PC-9 (cell line): ENCODE measurements at regions not wholly inside any gene's neighbourhood (a gene's known extent, or its start where the extent isn't known, plus 50 kb on each side); places are given as distances from the start of the nearest gene placed in this dataset.

ENCODE experiments used
- BruUV-seq: library from RNA; stranded (reverse); fragments of 400-500 nt; replicated peaks from 2 replicates; lab custom pipeline; 2021; lab: Mats Ljungman, UMichigan
- CTCF ChIA-PET: fragments of 300-600 bp; sonication (Branson Sonifier 250); formaldehyde crosslinking; loops from one replicate; lab custom pipeline; 2022; ENCODE audit warnings: antibody characterized with exemption; lab: Charles Lee
- POLR2A ChIA-PET: fragments of 300-600 bp; sonication (Branson Sonifier 250); formaldehyde crosslinking; loops from one replicate; lab custom pipeline; 2022; ENCODE audit warnings: antibody characterized with exemption; ENCODE audit not compliant: unreplicated experiment; lab: Charles Lee
- DNase-seq, 2 experiments: peaks; one replicate each; pipeline versions ENCODE4 v3.0.0 to v3.0.0-alpha.2; 2015 to 2022; ENCODE audit warnings: mixed read lengths in 1 of 2
- H2AFZ ChIP-seq: fragments of 200-600 bp; sonication (generic); 2 replicates; pipeline ENCODE4 v1.8.1; 2017; ENCODE audit warnings: antibody characterized with exemption
- H3F3A ChIP-seq: fragments of 200-600 bp; sonication (generic); 2 replicates; pipeline ENCODE4 v1.8.1; 2017; ENCODE audit warnings: antibody characterized with exemption, mild to moderate bottlenecking, low read depth; ENCODE audit not compliant: insufficient read depth
- H3K27ac ChIP-seq: fragments of 200-600 bp; sonication (generic); 2 replicates; pipeline ENCODE4 v1.6.1; 2016; ENCODE audit warnings: mixed run types
- H3K27me3 ChIP-seq: fragments of 200-600 bp; sonication (generic); 2 replicates; pipeline ENCODE4 v1.6.1; 2016; ENCODE audit warnings: low read depth, mixed run types; ENCODE audit not compliant: insufficient read depth
- H3K36me3 ChIP-seq: fragments of 200-600 bp; sonication (generic); 2 replicates; pipeline ENCODE4 v1.6.1; 2016; ENCODE audit warnings: low read depth, mixed run types
- H3K4me1 ChIP-seq: fragments of 200-600 bp; sonication (generic); replicated peaks from 2 replicates; pipeline ENCODE4 v1.6.1; 2016; ENCODE audit warnings: mixed run types; ENCODE audit not compliant: insufficient read depth
- H3K4me2 ChIP-seq: fragments of 200-600 bp; sonication (generic); 2 replicates; pipeline ENCODE4 v1.6.1; 2017; ENCODE audit warnings: mixed run types
- H3K4me3 ChIP-seq: fragments of 200-600 bp; sonication (generic); 2 replicates; pipeline ENCODE4 v1.6.1; 2016; ENCODE audit warnings: mixed run types
- H3K79me2 ChIP-seq: fragments of 200-600 bp; sonication (generic); 2 replicates; pipeline ENCODE4 v1.6.1; 2017; ENCODE audit warnings: low read depth, mixed run types
- H3K9me2 ChIP-seq: fragments of 200-600 bp; sonication (generic); 2 replicates; pipeline ENCODE4 v1.8.1; 2017; ENCODE audit warnings: mild to moderate bottlenecking; ENCODE audit not compliant: insufficient read depth
- H3K9me3 ChIP-seq: fragments of 200-600 bp; sonication (generic); 2 replicates; pipeline ENCODE4 v1.8.1; 2016; ENCODE audit warnings: low read depth; ENCODE audit not compliant: insufficient read depth
- H4K20me1 ChIP-seq: fragments of 200-600 bp; sonication (generic); 2 replicates; pipeline ENCODE4 v1.8.1; 2017; ENCODE audit not compliant: insufficient read depth
- EZH2 ChIP-seq: fragments of 200-600 bp; sonication (generic); IDR thresholded peaks from 2 replicates; pipeline ENCODE4 v1.8.0; 2017; ENCODE audit warnings: antibody characterized with exemption, low read depth
- intact Hi-C: fragments of 100-400 bp; cut with micrococcal nuclease; formaldehyde crosslinking; loops from one replicate; pipeline ENCODE4 v1.10.0; 2022; ENCODE audit not compliant: unreplicated experiment
- TF ChIP-seq, protein P1 (sequence below): fragments of 200-600 bp; sonication (generic); conservative IDR thresholded peaks from 2 replicates; pipeline ENCODE4 v1.6.1; 2017; ENCODE audit warnings: mixed run types, antibody characterized with exemption, mild to moderate bottlenecking, moderate library complexity

DNA sequence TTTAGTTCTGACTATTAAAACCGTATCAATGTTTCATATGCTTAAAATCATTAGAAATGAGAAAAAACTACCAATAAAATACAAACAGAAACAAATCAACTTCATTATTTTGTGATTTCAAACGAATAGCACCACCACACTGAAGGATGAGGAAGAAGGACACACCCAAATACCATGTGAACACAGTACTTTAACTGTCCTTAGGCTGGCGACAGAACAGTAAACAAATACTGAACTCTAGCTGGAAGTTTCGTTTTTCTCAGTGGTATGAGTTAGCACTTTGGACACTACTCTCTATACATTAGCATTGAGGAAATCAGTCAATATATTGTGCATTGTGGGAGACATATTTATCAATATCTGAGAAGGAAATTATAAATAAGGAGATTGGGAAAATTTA lies 202.4 kb upstream of the AGAP1 start:
- H3K79me2 ChIP-seq = no peaks in the 10 kb centered on the region
- H2AFZ ChIP-seq = no peak overlapping the region
- no peak for DNase-seq
- no peaks in the 10 kb centered on the region for H3F3A ChIP-seq
- H3K9me3 ChIP-seq = 0 out of 2 replicates have a peak, but pooled peaks cover 4% of the 10 kb centered on the region
- no TSS peak for BruUV-seq
- peaks cover 4% of the 10 kb centered on the region; the same call in 1 of the 2 replicates for H3K4me1 ChIP-seq
- no peaks in the 10 kb centered on the region for H3K27me3 ChIP-seq
- H4K20me1 ChIP-seq = no peaks in the 10 kb centered on the region
- TF ChIP-seq, protein P1, sequence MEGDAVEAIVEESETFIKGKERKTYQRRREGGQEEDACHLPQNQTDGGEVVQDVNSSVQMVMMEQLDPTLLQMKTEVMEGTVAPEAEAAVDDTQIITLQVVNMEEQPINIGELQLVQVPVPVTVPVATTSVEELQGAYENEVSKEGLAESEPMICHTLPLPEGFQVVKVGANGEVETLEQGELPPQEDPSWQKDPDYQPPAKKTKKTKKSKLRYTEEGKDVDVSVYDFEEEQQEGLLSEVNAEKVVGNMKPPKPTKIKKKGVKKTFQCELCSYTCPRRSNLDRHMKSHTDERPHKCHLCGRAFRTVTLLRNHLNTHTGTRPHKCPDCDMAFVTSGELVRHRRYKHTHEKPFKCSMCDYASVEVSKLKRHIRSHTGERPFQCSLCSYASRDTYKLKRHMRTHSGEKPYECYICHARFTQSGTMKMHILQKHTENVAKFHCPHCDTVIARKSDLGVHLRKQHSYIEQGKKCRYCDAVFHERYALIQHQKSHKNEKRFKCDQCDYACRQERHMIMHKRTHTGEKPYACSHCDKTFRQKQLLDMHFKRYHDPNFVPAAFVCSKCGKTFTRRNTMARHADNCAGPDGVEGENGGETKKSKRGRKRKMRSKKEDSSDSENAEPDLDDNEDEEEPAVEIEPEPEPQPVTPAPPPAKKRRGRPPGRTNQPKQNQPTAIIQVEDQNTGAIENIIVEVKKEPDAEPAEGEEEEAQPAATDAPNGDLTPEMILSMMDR = no peak
- TF ChIP-seq EZH2 = no peak
- ChIA-PET POLR2A (no interaction called here), CTCF (no interaction called here)
- H3K36me3 ChIP-seq = no peaks in the 10 kb centered on the region
- no peaks in the 10 kb centered on the region for H3K9me2 ChIP-seq
- H3K4me3 ChIP-seq = no peak overlapping the region
- no peak overlapping the region for H3K4me2 ChIP-seq
- H3K27ac ChIP-seq = no peak overlapping the region
- intact Hi-C loops = no loop called here

DNA sequence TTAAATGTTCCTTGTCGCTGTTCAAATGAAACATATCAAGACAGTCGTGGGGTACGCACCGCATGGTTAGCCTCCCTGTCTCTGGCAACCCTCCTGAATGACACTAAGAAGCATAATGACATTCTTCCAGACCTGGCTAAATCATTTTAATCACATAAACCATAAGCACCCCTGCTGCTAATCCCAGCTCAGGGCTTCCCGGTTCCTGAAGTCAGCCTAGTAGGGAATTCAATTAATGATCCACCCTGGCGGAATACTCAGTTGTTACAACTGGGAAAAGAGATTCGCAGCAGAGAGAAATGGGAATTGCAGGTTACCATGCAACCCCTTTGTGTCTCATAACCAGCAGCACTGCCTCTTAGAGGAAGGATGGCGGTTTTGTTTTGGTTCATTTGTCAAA lies 200.8 kb upstream of the AGAP1 start:
- no peaks in the 10 kb centered on the region for H3K79me2 ChIP-seq
- intact Hi-C loops = no loop called here
- H3F3A ChIP-seq = no peaks in the 10 kb centered on the region
- H3K9me2 ChIP-seq = no peaks in the 10 kb centered on the region
- H3K4me3 ChIP-seq = no peak overlapping the region
- no peak overlapping the region for H3K4me2 ChIP-seq
- H4K20me1 ChIP-seq = no peaks in the 10 kb centered on the region
- no peaks in the 10 kb centered on the region for H3K27me3 ChIP-seq
- no peak overlapping the region for H3K27ac ChIP-seq
- H2AFZ ChIP-seq = no peak overlapping the region
- CTCF ChIA-PET = interaction anchor here (0.6 kb wide), 1 partner anchor 1786 kb away, joined by 3 read pairs; no protein-coding TSS in a partner anchor
- DNase-seq = no peak
- POLR2A ChIA-PET = no interaction called here
- H3K4me1 ChIP-seq = peaks cover 4% of the 10 kb centered on the region; the same call in 1 of the 2 replicates
- TF ChIP-seq EZH2 = no peak
- TF ChIP-seq, protein P1 = no peak
- BruUV-seq = no TSS peak
- no peaks in the 10 kb centered on the region for H3K36me3 ChIP-seq
- 0 out of 2 replicates have a peak, but pooled peaks cover 4% of the 10 kb centered on the region for H3K9me3 ChIP-seq

DNA sequence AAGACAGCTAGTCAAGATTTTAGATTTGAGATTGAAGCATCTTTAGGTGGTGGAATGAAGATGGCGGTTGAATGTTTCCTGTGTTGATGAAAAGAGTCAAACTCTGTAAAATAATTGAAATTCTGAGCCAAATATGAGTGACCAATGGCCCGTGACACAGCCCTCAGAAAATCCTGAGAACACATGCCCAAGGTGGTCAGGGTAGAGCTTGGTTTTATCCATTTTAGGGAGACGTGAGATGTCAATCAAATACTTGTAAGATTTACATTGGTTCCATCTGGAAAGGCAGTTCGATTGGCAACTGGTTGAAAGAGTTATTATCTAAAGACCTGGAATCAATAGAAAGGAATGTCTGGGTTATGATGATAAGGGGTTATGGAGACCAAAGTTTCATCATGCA lies 198.0 kb upstream of the AGAP1 start:
- Histone ChIP-seq H3K79me2 (no peaks in the 10 kb centered on the region), H3K27ac (no peak overlapping the region), H3K27me3 (no peaks in the 10 kb centered on the region), H3K4me1 (peaks cover 9% of the 10 kb centered on the region), H3K9me2 (no peaks in the 10 kb centered on the region), H2AFZ (no peak overlapping the region), H3F3A (peaks cover 4% of the 10 kb centered on the region; the same call in 1 of the 2 replicates), H3K4me3 (no peak overlapping the region), H3K4me2 (no peak overlapping the region), H4K20me1 (no peaks in the 10 kb centered on the region), H3K9me3 (0 out of 2 replicates have a peak, but pooled peaks cover 4% of the 10 kb centered on the region), H3K36me3 (no peaks in the 10 kb centered on the region)
- POLR2A ChIA-PET = no interaction called here
- no TSS peak for BruUV-seq
- intact Hi-C loops = no loop called here
- CTCF ChIA-PET = no interaction called here
- TF ChIP-seq, protein P1 = no peak
- TF ChIP-seq EZH2 = no peak
- no peak for DNase-seq
